ENCODE measurements at regions not wholly inside any gene's neighbourhood (a gene's known extent, or its start where the extent isn't known, plus 50 kb on each side); places are given as distances from the start of the nearest gene placed in this dataset.
A peak's percentile ranks its signal among the peaks of the same experiment; 100 is the strongest.
"Not testable (repeated sequence)": the region's sequence is repeated elsewhere in the genome, so short reads cannot be mapped to it uniquely, and the experiment has no call there.

GRCh38 chr15:79561982-79562381 lies 129.8 kb downstream of the MINAR1 start:
- no peak overlapping the region for H3K4me3 Mint-ChIP-seq
- no peak for DNase-seq (ENCODE audit: extremely low spot score, unreplicated experiment)
- H3K4me1 Mint-ChIP-seq (ENCODE audit: unreplicated experiment) = no peaks in the 10 kb centered on the region
- TF ChIP-seq CTCF (conservative IDR thresholded peaks at IDR 0.05) = no peak
- no peaks in the 10 kb centered on the region for H3K9me3 Mint-ChIP-seq
- peaks cover 7% of the 10 kb centered on the region for H3K27me3 Mint-ChIP-seq
- H3K27ac Mint-ChIP-seq = no peak overlapping the region
- no peaks in the 10 kb centered on the region for H3K36me3 Mint-ChIP-seq

GRCh38 chr15:79562403-79562815 lies 130.3 kb downstream of the MINAR1 start:
- Mint-ChIP-seq H3K27me3 (peaks cover 7% of the 10 kb centered on the region), H3K4me3 (peak overlapping the region; percentile 30), H3K36me3 (no peaks in the 10 kb centered on the region), H3K27ac (no peak overlapping the region), H3K4me1 (ENCODE audit: unreplicated experiment) (no peaks in the 10 kb centered on the region), H3K9me3 (peaks cover 3% of the 10 kb centered on the region)
- no peak for TF ChIP-seq CTCF (conservative IDR thresholded peaks at IDR 0.05)
- DNase-seq (ENCODE audit: extremely low spot score, unreplicated experiment) = no peak

GRCh38 chr15:79562899-79563298 lies 130.8 kb downstream of the MINAR1 start:
- H3K27ac Mint-ChIP-seq = no peak overlapping the region
- peaks cover 6% of the 10 kb centered on the region for H3K9me3 Mint-ChIP-seq
- peaks cover 7% of the 10 kb centered on the region for H3K27me3 Mint-ChIP-seq
- peak overlapping the region; percentile 30 for H3K4me3 Mint-ChIP-seq
- no peak for TF ChIP-seq CTCF (conservative IDR thresholded peaks at IDR 0.05)
- H3K36me3 Mint-ChIP-seq = no peaks in the 10 kb centered on the region
- DNase-seq (ENCODE audit: extremely low spot score, unreplicated experiment) = no peak
- no peaks in the 10 kb centered on the region for H3K4me1 Mint-ChIP-seq (ENCODE audit: unreplicated experiment)

GRCh38 chr15:79570004-79570403 lies 137.9 kb downstream of the MINAR1 start:
- no peaks in the 10 kb centered on the region for H3K36me3 Mint-ChIP-seq
- H3K27me3 Mint-ChIP-seq = peaks cover 6% of the 10 kb centered on the region
- no peak for DNase-seq (ENCODE audit: extremely low spot score, unreplicated experiment)
- H3K9me3 Mint-ChIP-seq = peaks cover 6% of the 10 kb centered on the region
- H3K4me1 Mint-ChIP-seq (ENCODE audit: unreplicated experiment) = no peaks in the 10 kb centered on the region
- no peak for TF ChIP-seq CTCF (conservative IDR thresholded peaks at IDR 0.05)
- H3K4me3 Mint-ChIP-seq = no peak overlapping the region
- H3K27ac Mint-ChIP-seq = no peak overlapping the region

GRCh38 chr15:79572691-79573404 lies 140.7 kb downstream of the MINAR1 start:
- Mint-ChIP-seq H3K4me1 (ENCODE audit: unreplicated experiment) (no peaks in the 10 kb centered on the region), H3K9me3 (no peaks in the 10 kb centered on the region), H3K27me3 (peaks cover 10% of the 10 kb centered on the region), H3K36me3 (no peaks in the 10 kb centered on the region), H3K4me3 (no peak overlapping the region), H3K27ac (no peak overlapping the region)
- TF ChIP-seq CTCF (conservative IDR thresholded peaks at IDR 0.05) = no peak
- DNase-seq (ENCODE audit: extremely low spot score, unreplicated experiment) = no peak

- not testable (repeated sequence) for H3K27ac Mint-ChIP-seq; H3K9me3 Mint-ChIP-seq; H3K36me3 Mint-ChIP-seq; H3K4me1 Mint-ChIP-seq (ENCODE audit: unreplicated experiment); DNase-seq (ENCODE audit: extremely low spot score, unreplicated experiment); H3K4me3 Mint-ChIP-seq
- peaks cover 15% of the 10 kb centered on the region for H3K27me3 Mint-ChIP-seq
Measured at GRCh38 chr15:79574431-79575273, 142.5 kb downstream of the MINAR1 start.
